H1 (cell line): ENCODE measurements at regions not wholly inside any gene's neighbourhood (a gene's known extent, or its start where the extent isn't known, plus 50 kb on each side); places are given as distances from the start of the nearest gene placed in this dataset.

Experiments
- CTCF ChIA-PET: fragments of 300-600 bp; sonication (Branson Sonifier 250); formaldehyde crosslinking; loops from one replicate; lab custom pipeline; 2021; ENCODE audit not compliant: partially characterized antibody; lab: Charles Lee
- POLR2A ChIA-PET: fragments of 300-600 bp; sonication (Branson Sonifier 250); formaldehyde crosslinking; loops from one replicate; lab custom pipeline; 2021; ENCODE audit warnings: inconsistent platforms; ENCODE audit not compliant: partially characterized antibody; lab: Charles Lee
- DNase-seq, 2 experiments: peaks; one replicate each; pipeline versions ENCODE4 v3.0.0 to v3.0.0-alpha.2; 2010 to 2022; ENCODE audit warnings: low spot score in 2 of 2, low read depth in 1 of 2, mixed read lengths in 1 of 2
- FAIRE-seq: peaks from 2 replicates; lab custom pipeline; 2011; peaks lifted over from hg19 to GRCh38; lab: Jason Lieb, UNC
- H2AFZ ChIP-seq: 2 replicates; pipeline ENCODE4 v1.8.1; 2012; ENCODE audit warnings: low read length, inconsistent platforms
- H2AK5ac ChIP-seq: 2 replicates; pipeline ENCODE4 v1.6.1; 2013; ENCODE audit warnings: low read depth, low read length
- H2BK120ac ChIP-seq: replicated peaks from 2 replicates; pipeline ENCODE3; 2013; ENCODE audit warnings: low read depth, low read length, inconsistent platforms
- H2BK12ac ChIP-seq: 2 replicates; pipeline ENCODE4 v1.6.1; 2013; ENCODE audit warnings: low read depth, low read length
- H2BK15ac ChIP-seq: 2 replicates; pipeline ENCODE4 v1.6.1; 2013; ENCODE audit warnings: low read length
- H2BK20ac ChIP-seq: 2 replicates; pipeline ENCODE4 v1.6.1; 2013; ENCODE audit warnings: low read length
- H2BK5ac ChIP-seq: 2 replicates; pipeline ENCODE4 v1.6.1; 2013; ENCODE audit warnings: low read depth, low read length
- H3K14ac ChIP-seq: 2 replicates; pipeline ENCODE4 v1.6.1; 2013; ENCODE audit warnings: inconsistent platforms; ENCODE audit not compliant: insufficient read length
- H3K18ac ChIP-seq: 2 replicates; pipeline ENCODE4 v1.6.1; 2013; ENCODE audit warnings: low read length; ENCODE audit errors: extremely low read depth
- H3K23ac ChIP-seq: 2 replicates; pipeline ENCODE4 v1.6.1; 2013; ENCODE audit warnings: inconsistent platforms; ENCODE audit not compliant: insufficient read length
- H3K23me2 ChIP-seq: 2 replicates; pipeline ENCODE4 v1.6.1; 2013; ENCODE audit warnings: low read depth, low read length
- H3K27ac ChIP-seq: 2 replicates; pipeline ENCODE4 v1.6.1; 2011; ENCODE audit warnings: low read depth, low read length, inconsistent platforms
- H3K27me3 ChIP-seq, 4 experiments: replicated peaks in 1 of 4; 1 replicate in 1 of 4; 2 replicates in 3 of 4; pipeline versions ENCODE4 v1.6.1 to v1.8.1; 2011 to 2013; ENCODE audit warnings: low read length in 3 of 4, mild to moderate bottlenecking in 3 of 4, inconsistent platforms in 2 of 4, mixed read lengths in 2 of 4, moderate library complexity in 1 of 4; ENCODE audit not compliant: control insufficient read depth in 3 of 4, insufficient read depth in 3 of 4; ENCODE audit errors: extremely low read depth in 1 of 4
- H3K36me3 ChIP-seq, 4 experiments: 2 replicates each; pipeline versions ENCODE4 v1.6.1 to v1.8.1; 2011 to 2013; ENCODE audit warnings: mild to moderate bottlenecking in 4 of 4, low read length in 3 of 4, moderate library complexity in 2 of 4, control low read depth in 1 of 4, inconsistent platforms in 1 of 4; ENCODE audit not compliant: insufficient read depth in 4 of 4, control insufficient read depth in 2 of 4
- H3K4ac ChIP-seq: replicated peaks from 2 replicates; pipeline ENCODE3; 2013; ENCODE audit warnings: low read length, low read depth, mixed read lengths, inconsistent platforms; ENCODE audit not compliant: insufficient read length
- H3K4me1 ChIP-seq, 4 experiments: replicated peaks in 1 of 4; 1 replicate in 1 of 4; 2 replicates in 3 of 4; pipeline versions ENCODE4 v1.6.1 to v1.8.1; 2011 to 2013; ENCODE audit warnings: low read length in 3 of 4, inconsistent platforms in 2 of 4, mixed read lengths in 1 of 4; ENCODE audit not compliant: insufficient read depth in 4 of 4, control insufficient read depth in 3 of 4
- H3K4me2 ChIP-seq, 2 experiments: 2 replicates each; pipeline versions ENCODE4 v1.6.1 to v1.8.1; 2011 to 2013; ENCODE audit warnings: low read depth in 2 of 2, low read length in 2 of 2, control low read depth in 1 of 2, inconsistent platforms in 1 of 2, mild to moderate bottlenecking in 1 of 2; ENCODE audit not compliant: insufficient read depth in 1 of 2
- H3K4me3 ChIP-seq, 4 experiments: fragments of 200-600, 300-600 bp in 1 of 4; sonication (generic), shearing (Covaris generic), sonication (Bioruptor Twin) in 1 of 4; 2 replicates each; pipeline versions ENCODE4 v1.5.1 to v1.8.1; 2011 to 2016; ENCODE audit warnings: low read length in 4 of 4, low read depth in 3 of 4, control low read depth in 2 of 4, inconsistent platforms in 2 of 4, mild to moderate bottlenecking in 2 of 4, mixed read lengths in 1 of 4, moderate library complexity in 1 of 4; ENCODE audit not compliant: insufficient read depth in 2 of 4; ENCODE audit errors: extremely low read depth in 1 of 4
- H3K56ac ChIP-seq: replicated peaks from 2 replicates; pipeline ENCODE3; 2013; ENCODE audit warnings: low read depth, mild to moderate bottlenecking, mixed read lengths, low read length, inconsistent platforms; ENCODE audit not compliant: insufficient read length
- H3K79me1 ChIP-seq: 2 replicates; pipeline ENCODE4 v1.6.1; 2013; ENCODE audit warnings: low read depth, low read length, control low read depth
- H3K79me2 ChIP-seq, 2 experiments: 2 replicates each; pipeline versions ENCODE4 v1.6.1 to v1.8.1; 2012 to 2013; ENCODE audit warnings: low read length in 2 of 2, mild to moderate bottlenecking in 2 of 2, inconsistent platforms in 1 of 2; ENCODE audit not compliant: insufficient read depth in 2 of 2, control insufficient read depth in 1 of 2
- H3K9ac ChIP-seq, 4 experiments: replicated peaks in 1 of 4; 1 replicate in 1 of 4; 2 replicates in 3 of 4; pipeline versions ENCODE4 v1.6.1 to v1.8.1; 2011 to 2013; ENCODE audit warnings: low read depth in 3 of 4, low read length in 3 of 4, control low read depth in 2 of 4, mild to moderate bottlenecking in 2 of 4, moderate library complexity in 2 of 4, inconsistent platforms in 1 of 4; ENCODE audit errors: extremely low read depth in 1 of 4
- H3K9me3 ChIP-seq, 2 experiments: 2 replicates each; pipeline versions ENCODE4 v1.6.1 to v1.8.1; 2012 to 2013; ENCODE audit warnings: mild to moderate bottlenecking in 2 of 2, moderate library complexity in 2 of 2, control low read depth in 1 of 2, inconsistent platforms in 1 of 2, low read depth in 1 of 2, low read length in 1 of 2, mixed read lengths in 1 of 2; ENCODE audit not compliant: insufficient read depth in 2 of 2
- H4K20me1 ChIP-seq, 2 experiments: replicated peaks in 1 of 2; 2 replicates each; pipeline versions ENCODE3 to v1.8.1; 2011 to 2013; ENCODE audit warnings: inconsistent platforms in 2 of 2, low read length in 2 of 2, mild to moderate bottlenecking in 1 of 2; ENCODE audit not compliant: insufficient read depth in 2 of 2, control insufficient read depth in 1 of 2
- H4K5ac ChIP-seq: 2 replicates; pipeline ENCODE4 v1.6.1; 2013; ENCODE audit warnings: low read length, low read depth, mixed read lengths, inconsistent platforms; ENCODE audit not compliant: insufficient read length
- H4K8ac ChIP-seq: 2 replicates; pipeline ENCODE4 v1.8.0; 2013; ENCODE audit warnings: mild to moderate bottlenecking, moderate library complexity, low read length, inconsistent platforms; ENCODE audit not compliant: insufficient read depth; ENCODE audit errors: extremely low read depth
- H4K91ac ChIP-seq: replicated peaks from 2 replicates; pipeline ENCODE3; 2013; ENCODE audit warnings: low read length, mixed read lengths, inconsistent platforms; ENCODE audit not compliant: insufficient read length
- CBX8 ChIP-seq: fragments of 300-800, 300-1000 bp; sonication (generic); IDR thresholded peaks from 2 replicates; pipeline ENCODE4 v1.7.1; 2016; ENCODE audit warnings: low read depth, low read length, borderline replicate concordance
- FOSL1 ChIP-seq: IDR thresholded peaks from 2 replicates; pipeline ENCODE4 v1.6.1; 2011; ENCODE audit warnings: mild to moderate bottlenecking, low read depth, low read length, moderate library complexity; ENCODE audit not compliant: insufficient read depth
- HDAC2 ChIP-seq, 2 experiments: fragments of 300-600 bp in 1 of 2; sonication (generic) in 1 of 2; IDR thresholded peaks; 2 replicates each; pipeline ENCODE4 v1.6.1; 2011 to 2012; ENCODE audit warnings: low read depth in 2 of 2, low read length in 2 of 2, mild to moderate bottlenecking in 2 of 2, moderate library complexity in 2 of 2, borderline replicate concordance in 1 of 2, inconsistent platforms in 1 of 2
- POLR2AphosphoS5 ChIP-seq: IDR thresholded peaks from 2 replicates; pipeline ENCODE4 v1.6.1; 2011; ENCODE audit warnings: low read depth, low read length
- SUZ12 ChIP-seq: fragments of 200-600 bp; sonication (generic); IDR thresholded peaks from 2 replicates; pipeline ENCODE4 v1.6.1; 2012; ENCODE audit warnings: mild to moderate bottlenecking, inconsistent platforms, low read length, moderate library complexity, mixed read lengths
- WGBS, 2 experiments: shearing (Covaris generic) in 1 of 2; methylation state at CpG; one replicate each; pipeline versions ENCODE4 v1.1.6 to v1.1.7; 2013 to 2015; ENCODE audit warnings: low lambda C conversion rate in 2 of 2, mixed read lengths in 2 of 2, inconsistent platforms in 1 of 2, low coverage in 1 of 2, missing lambda C conversion rate in 1 of 2; ENCODE audit not compliant: insufficient replicate concordance in 2 of 2, insufficient coverage in 1 of 2, insufficient read length in 1 of 2; ENCODE audit errors: extremely low coverage in 1 of 2, missing lambda C conversion rate in 1 of 2; 5-methylcytosine and 5-hydroxymethylcytosine counted together

GRCh38 chr18:78031991-78032390 is 782.3 kb downstream of the GALR1 start:
- TF ChIP-seq HDAC2 (IDR thresholded peaks at IDR 0.05; ENCODE audit: borderline replicate concordance in 1 of 2, low read depth in 2 of 2, low read length in 2 of 2) (no peak), SUZ12 (no peak), POLR2AphosphoS5 (no peak), FOSL1 (no peak), CBX8 (no peak)
- H3K27me3 ChIP-seq, result no peaks in the 10 kb centered on the region
- H2BK120ac ChIP-seq, result no peak overlapping the region
- no peak overlapping the region for H2BK5ac ChIP-seq
- peak overlapping the region in 1 of 2 experiments; percentile 65; a peak in 1 of 4 replicates for H3K4me2 ChIP-seq
- H3K79me2 ChIP-seq, result no peaks in the 10 kb centered on the region
- FAIRE-seq (no peak), DNase-seq (no peak)
- H3K4ac ChIP-seq, result no peak overlapping the region
- ChIA-PET POLR2A (no interaction called here), CTCF (no interaction called here)
- H4K8ac ChIP-seq, result no peak overlapping the region
- no peak overlapping the region for H3K27ac ChIP-seq
- H3K36me3 ChIP-seq, result no peaks in the 10 kb centered on the region
- H2AK5ac ChIP-seq, result no peak overlapping the region
- H3K4me3 ChIP-seq, result no peak overlapping the region
- 82% methylated on average over 8 of the region's 8 CpGs; no CpG with 5 or more reads in 1 of the 2 experiments for WGBS, 2 experiments
- no peak overlapping the region; the same call in 1 of the 2 replicates for H2BK20ac ChIP-seq
- no peak overlapping the region for H4K91ac ChIP-seq
- H3K9ac ChIP-seq, result 0 out of 7 replicates have a peak overlapping the region, but pooled peaks of 1 of the 4 experiments have one; percentile 0
- no peaks in the 10 kb centered on the region for H3K79me1 ChIP-seq
- H3K56ac ChIP-seq, result no peak overlapping the region
- H3K23ac ChIP-seq, result no peak overlapping the region
- H2BK15ac ChIP-seq, result no peak overlapping the region
- no peaks in the 10 kb centered on the region for H3K23me2 ChIP-seq
- H4K20me1 ChIP-seq, result no peaks in the 10 kb centered on the region
- no peak overlapping the region for H3K14ac ChIP-seq
- H4K5ac ChIP-seq, result no peak overlapping the region
- H3K4me1 ChIP-seq, result peaks cover 0 to 11% (median 3%) of the 10 kb centered on the region in 4 experiments; a peak in 5 of 7 replicates
- H3K18ac ChIP-seq, result no peak overlapping the region
- H2AFZ ChIP-seq, result no peak overlapping the region
- H2BK12ac ChIP-seq, result peak overlapping the region; percentile 13; the same call in 1 of the 2 replicates
- no peaks in the 10 kb centered on the region for H3K9me3 ChIP-seq
